HG02884 (cell line): ENCODE measurements at regions not wholly inside any gene's neighbourhood (a gene's known extent, or its start where the extent isn't known, plus 50 kb on each side); places are given as distances from the start of the nearest gene placed in this dataset.

ENCODE experiments used
- ATAC-seq: cut with Tn5 transposase; IDR thresholded peaks from one replicate; pipeline ENCODE4 v1.9.1; 2021; ENCODE audit warnings: mild to moderate bottlenecking, moderate library complexity; ENCODE audit not compliant: unreplicated experiment

DNA sequence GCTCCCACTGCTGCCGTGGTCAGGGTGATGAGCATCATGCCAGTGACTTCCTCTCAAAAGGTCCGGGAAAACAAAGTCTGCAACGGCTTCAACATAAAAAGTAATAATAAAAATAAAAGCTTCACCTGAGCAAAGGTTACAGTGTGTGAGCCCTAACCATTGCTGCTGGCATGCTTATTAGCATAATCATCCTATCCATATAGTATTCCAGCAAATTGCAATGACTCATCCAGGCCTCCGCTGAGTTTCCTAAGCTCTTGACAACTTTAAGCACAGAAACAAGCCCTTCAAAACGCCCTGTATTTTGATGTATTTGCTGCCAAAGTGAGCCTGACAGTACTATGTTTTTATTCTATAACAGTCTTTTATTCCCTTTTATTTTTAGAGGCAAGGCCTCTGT is 100.5 kb downstream of the AASDH start:
- no peak for ATAC-seq

DNA sequence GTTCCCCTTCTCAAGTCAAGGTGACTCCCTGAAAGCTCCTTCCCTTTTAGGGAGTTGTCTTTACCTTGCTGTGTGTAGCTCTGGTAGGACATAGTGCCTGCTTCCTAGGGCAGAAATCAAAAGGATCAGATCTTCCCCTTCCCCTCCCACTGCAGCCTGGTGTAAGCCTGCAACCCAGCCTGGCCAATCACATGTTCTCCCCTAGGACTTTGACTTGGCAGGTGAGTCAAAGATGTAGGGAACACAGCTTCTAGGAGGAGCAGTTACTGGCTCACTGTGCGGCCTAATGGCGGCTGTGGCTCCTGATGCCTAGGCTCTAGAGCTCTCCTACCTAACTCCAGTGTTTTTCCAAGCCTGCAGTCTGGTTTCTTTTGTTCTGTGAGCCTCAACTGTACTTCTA is 103.9 kb downstream of the AASDH start:
- no peak for ATAC-seq

DNA sequence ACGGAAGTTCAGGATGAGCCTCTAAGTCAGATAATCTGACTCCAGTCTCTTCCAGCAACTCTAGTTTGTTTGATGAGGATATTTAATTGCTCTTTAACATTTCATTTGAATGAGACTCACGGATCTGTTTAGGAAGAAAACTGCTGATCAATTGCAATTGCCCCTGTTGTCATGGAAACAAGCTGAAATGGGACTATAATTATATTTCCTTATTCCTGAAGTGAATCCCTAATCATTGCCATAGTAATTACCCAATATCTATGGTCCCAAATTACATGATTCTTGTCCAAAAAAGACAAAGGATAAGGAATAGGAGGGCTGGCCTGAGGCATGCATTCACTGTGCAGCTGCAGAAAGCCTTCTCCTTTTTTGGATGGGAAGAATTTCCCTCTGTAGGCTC is 105.3 kb downstream of the AASDH start:
- ATAC-seq, result no peak

DNA sequence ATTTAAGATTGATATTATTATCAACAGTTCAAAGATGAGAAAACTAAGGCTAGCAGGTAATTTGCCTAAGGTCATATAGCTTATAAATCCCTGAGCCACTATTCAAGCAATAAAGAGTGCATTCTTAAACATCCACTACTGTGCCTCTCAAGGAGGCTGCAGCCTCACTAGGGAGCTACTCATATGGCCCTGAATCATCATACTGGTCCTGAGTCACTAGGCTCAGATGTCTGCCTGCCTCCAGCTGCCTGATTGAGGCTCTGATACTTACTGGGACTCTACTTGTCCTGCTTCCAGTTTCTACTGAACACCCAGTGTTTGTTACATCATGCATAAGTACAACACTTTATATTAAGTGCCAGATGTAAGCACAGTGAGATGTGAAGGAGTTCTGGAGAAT is 110.7 kb downstream of the AASDH start:
- ATAC-seq, result no peak

DNA sequence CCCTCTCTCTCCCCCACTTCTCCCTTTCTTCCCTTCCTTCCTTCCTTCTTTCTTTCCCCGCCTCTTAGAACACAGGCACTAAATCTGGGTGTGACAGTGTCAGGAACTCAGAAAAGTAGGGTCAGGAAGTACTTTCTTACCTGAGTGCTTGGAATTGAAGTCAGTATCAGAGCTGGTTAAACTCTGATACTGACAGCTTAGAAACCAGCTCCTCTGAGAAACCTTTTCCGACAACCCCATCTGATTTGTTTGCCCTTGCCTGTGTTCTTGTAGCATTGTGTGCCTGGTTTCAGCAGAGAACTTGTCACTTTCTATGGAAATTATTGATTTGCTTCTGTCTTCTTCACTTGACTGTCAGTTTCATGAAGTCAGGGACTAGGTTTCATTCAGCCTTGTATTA is 113.9 kb downstream of the AASDH start:
- no peak for ATAC-seq

GRCh38 chr4:56272927-56273326 is 114.4 kb downstream of the AASDH start:
- ATAC-seq, result no peak

DNA sequence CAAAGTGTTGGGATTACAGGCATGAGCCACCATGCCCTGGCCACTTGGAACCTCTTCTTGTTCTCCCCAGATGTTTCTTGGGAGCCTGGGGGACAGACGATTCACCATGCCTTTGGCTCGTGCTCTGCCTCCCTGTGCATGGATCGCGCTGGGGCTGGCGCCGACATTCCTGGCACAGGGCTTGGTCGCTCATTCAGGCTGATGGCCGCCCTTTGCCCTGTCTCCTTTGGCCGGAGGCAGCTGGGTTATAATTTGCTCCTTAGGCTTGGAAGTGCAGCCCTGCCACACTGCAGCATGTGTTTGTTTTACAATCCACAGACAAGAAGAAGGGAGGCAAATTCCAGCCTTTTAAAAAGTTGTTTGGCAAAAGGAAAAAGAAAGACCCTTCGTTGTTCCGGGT is 115.3 kb downstream of the AASDH start:
- no peak for ATAC-seq

GRCh38 chr4:56271131-56271530 is 116.2 kb downstream of the AASDH start:
- ATAC-seq, result no peak

DNA sequence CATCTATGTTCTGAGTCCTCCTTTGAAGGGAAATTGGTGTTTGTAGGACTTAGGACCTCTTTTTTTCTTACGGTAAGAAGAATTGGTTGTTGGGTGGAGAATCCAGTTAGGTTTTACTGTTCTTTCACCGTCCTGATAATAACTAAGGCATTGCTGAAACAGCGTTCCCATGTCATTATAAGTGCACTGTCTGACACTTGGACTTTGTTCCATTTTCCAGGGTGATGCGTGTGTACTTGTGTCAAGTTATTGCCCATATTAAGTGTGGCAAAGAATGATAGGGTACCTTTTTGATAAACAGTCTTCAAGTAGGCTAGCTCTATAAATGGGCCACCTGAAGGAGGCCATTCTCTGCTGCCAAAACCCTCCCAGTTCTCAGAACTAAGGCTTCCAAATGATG is 119.7 kb downstream of the AASDH start:
- no peak for ATAC-seq

DNA sequence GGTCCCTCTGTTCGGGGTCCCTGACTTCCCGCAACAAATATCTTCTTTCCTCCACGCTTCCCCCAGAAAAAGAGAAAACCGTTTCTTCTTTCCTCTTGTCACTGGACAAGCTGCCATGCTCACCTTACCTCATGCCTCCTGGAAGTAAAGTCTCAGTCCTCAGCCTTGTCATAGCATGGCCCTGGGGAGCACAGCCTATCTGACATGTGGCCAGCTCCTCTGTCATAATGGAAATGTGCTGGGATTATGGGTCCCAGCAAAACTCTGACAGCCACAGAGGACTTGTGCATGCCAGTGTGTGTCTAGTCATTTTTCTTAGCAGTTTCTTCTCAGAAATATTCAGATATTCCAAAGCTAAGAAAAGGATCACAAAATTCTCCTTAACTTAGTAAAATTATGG is 122.4 kb downstream of the AASDH start:
- ATAC-seq, result no peak

- peak; percentile 96 for ATAC-seq
Observed at GRCh38 chr4:56261027-56261426, 126.3 kb downstream of the AASDH start.

DNA sequence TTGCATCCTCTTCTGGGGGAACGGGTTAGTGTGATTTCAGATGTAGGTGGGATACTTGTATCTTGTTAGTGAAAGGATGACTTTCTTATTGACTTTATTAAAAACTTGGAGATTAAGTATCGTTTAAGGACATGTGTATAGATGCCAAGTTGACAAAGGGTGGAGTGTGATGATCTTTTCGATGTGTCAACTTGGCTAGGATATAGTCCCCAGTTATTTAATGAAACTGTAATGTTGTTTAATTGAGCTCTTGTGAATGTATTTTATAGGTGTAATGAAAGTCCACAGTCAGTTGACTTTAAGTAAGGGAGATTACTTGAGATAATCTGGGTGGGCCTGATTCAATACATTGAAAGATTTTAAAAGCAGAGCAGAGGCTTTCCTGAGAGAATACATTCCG is 127.0 kb downstream of the AASDH start:
- ATAC-seq, result no peak

- ATAC-seq, result no peak
Observed at GRCh38 chr4:56259655-56260054, 127.6 kb downstream of the AASDH start.

DNA sequence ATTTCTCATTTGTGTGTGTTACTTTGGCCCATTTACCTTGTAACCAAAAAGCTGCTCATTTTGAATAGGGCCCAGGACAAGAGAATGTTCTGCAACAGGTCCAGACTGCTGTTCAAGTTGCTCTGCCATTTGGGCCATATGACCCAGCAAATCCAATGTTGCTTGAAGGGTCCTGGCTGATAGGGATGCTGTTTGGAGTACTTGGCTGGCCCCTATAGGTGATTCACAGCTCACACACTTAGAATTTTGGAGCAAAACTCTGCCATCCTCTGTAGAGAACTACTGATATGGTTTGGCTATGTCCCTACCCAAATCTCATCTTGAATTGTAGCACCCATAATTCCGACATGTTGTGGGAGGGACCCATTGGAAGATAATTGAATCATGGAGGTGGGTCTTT is 131.5 kb downstream of the AASDH start:
- no peak for ATAC-seq

DNA sequence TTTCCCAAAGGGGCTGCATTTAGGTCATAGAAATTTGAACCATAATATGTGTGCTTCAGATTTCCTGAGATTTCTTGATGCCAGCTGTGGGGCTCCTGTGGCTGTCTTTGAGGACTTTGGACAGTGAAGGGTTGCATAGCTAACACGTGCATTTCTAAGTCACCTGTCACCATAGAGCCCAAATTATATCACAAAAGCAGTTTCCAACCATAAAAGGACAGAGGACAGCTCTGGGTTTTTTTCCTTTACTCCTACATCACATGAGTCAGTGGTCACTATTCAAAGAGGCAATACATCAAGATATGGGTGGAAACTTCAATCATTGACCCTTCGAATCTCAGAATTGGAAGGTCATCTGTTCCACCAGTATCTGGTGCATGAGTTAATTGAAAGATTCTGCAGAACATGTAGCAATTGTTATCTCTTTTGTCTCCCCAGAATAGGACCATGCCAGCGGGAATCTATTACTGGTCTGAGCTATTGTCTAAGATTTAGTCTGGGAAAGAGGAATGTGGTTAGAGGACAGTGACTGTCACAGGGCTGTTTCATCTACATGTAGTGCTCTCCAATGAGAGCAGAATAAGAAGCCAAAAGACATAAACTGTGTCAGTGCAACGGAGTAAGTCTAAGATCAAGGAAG is 133.5 kb downstream of the AASDH start:
- ATAC-seq, result no peak

DNA sequence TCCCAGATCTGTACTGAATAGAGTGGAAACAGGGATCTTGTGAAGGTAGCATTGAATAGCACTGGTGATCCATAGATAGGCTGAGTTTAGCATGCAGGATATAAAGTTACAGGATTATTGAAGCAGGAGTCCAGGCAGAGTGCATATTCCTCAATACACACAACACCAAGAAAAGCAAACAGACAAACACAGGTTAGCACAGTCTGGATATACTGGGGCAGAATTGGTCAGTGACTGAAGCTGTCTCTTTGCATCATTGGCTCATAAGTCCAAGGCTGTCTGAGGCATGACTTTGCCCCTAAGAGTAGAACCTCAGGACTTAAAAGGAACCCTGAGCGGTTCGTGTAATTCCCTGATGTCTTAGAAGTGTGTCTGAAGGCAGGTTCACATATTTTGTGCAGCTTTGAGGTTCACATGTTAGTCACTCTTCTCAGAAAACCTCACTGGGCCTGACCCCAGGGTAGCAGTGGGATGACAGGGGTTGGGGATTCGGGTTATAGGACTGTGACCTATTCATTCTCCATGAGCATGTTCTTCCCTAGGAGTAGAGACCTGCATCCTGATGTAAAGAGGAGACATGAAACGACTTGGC is 134.6 kb downstream of the AASDH start:
- no peak for ATAC-seq

GRCh38 chr4:56251556-56251955 is 135.7 kb downstream of the AASDH start:
- ATAC-seq, result no peak

DNA sequence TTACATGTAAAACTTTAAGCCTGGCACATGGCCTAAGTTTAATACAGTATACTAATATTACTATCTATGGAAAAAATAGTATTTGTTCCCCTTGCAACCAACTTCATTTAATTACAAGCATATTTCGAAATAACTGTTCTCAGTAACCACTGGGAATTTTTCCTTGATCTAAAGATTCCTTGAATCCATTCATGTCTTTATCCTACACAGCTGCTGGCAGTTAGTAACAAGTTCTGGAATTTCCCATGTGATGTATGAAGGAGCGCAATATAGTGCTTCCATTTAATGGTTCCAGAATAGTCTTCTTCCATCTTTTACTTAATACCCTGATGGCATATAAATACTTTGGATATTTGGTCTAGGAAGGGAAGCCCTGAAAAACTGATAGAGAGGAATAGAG is 136.5 kb downstream of the AASDH start:
- no peak for ATAC-seq

DNA sequence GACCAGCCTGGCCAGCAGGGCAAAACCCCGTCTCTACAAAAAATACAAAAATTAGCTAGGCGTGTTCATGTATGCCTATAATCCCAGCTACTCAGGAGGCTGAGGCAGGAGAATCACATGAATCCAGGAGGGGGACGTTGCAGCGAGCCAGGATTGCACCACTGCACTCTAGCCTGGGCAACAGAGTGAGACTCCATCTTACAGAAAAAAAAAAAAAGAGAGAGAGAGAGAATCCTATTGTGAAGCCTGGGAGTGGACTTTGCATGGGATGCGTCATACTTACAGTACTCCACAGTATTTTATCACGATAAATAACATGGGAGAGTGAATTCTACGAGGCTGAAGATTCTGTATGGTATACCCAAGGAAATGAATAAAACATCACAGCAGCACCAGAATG is 139.6 kb downstream of the AASDH start:
- no peak for ATAC-seq

DNA sequence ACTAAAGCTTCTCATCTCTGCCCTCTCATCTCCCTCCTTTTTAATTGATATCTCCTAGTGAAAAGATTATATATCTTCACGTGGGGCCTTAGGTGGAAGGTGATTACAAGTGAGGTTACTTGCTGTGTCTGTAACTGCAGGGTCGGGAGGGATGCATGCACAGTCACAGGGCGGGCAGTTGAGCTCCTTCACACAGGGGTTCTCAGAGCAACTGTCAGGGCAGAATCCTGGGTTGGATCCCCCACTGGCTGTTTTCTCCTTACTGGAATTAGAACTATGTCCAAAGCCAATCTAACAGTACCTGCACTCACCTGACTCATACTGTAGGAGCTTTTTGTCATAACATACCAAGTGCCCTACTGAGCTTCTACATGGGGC is 141.1 kb downstream of the AASDH start:
- no peak for ATAC-seq

DNA sequence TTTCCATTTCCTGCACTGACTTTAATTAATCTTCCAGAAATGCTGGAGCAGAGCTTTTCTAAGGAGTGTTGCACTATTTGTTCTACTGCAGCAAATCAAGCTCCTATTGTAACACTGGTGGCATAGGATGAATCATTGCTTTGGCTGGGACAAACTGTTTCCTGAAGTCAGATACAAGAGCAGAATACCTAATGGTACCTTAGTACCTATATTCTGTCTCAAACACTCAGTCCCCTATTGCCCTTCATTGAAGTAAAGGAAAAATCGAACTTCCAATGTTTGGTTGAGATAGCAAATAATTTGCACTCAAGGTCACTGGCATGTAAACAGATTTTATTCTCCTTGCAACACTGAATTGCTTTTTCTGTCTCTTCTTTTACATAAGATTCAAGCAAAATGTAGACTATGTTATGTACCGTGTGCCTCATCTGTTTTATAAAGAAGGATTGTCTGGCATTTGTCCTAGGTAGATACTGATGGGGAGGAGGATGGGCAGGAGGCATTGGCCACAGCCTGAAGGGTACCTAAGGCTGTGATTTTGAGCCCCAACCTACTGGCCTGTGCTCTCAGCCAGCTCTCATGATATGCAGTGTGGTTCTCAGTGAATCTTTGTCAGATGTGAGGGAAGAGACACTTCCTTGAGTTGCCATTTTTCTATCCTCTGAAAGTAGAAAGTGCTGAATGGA is 141.6 kb downstream of the AASDH start:
- ATAC-seq, result no peak

DNA sequence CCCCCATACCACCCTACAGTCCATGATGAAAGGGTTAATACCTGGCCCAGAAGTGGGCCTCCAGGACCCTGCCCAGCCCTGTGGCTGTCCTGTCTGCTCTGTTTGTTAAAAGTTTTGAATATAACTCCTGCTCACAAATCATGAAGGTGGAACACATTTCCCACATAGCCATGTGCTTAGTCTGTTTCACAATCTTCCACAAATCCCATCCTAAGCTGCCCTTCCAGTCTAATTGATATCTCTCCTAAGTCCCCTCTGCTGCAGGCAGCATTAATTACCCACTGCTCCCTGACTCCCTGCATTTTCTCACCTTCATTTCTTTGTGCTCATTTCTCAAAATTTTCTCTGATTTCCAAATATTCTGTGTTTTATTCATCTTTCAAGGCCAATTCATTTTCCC is 142.6 kb downstream of the AASDH start:
- ATAC-seq, result no peak

- no peak for ATAC-seq
Observed at GRCh38 chr4:56243107-56243506, 144.2 kb downstream of the AASDH start.
